H1 (cell line): ENCODE measurements at regions not wholly inside any gene's neighbourhood (a gene's known extent, or its start where the extent isn't known, plus 50 kb on each side); places are given as distances from the start of the nearest gene placed in this dataset.

Source experiments
- CHD7 ChIP-seq: fragments of 300-600 bp; sonication (generic); IDR thresholded peaks from 2 replicates; pipeline ENCODE4 v1.7.1; 2012; ENCODE audit warnings: low read length, moderate library complexity, mild to moderate bottlenecking, inconsistent platforms; ENCODE audit not compliant: insufficient replicate concordance
- CTCF ChIP-seq, 3 experiments: IDR thresholded peaks; 1 replicate in 2 of 3; 2 replicates in 1 of 3; pipeline versions ENCODE4 v1.5.1 to v1.6.1; 2011; ENCODE audit warnings: low read length in 3 of 3, mild to moderate bottlenecking in 3 of 3, inconsistent platforms in 2 of 3, low read depth in 1 of 3, moderate library complexity in 1 of 3; ENCODE audit not compliant: insufficient read depth in 1 of 3; ENCODE audit errors: control extremely low read depth in 1 of 3
- JUN ChIP-seq: IDR thresholded peaks from 2 replicates; pipeline ENCODE4 v1.6.1; 2011; ENCODE audit warnings: low read depth, mild to moderate bottlenecking, improper control_type of control experiment, low read length
- NANOG ChIP-seq: IDR thresholded peaks from 2 replicates; pipeline ENCODE4 v1.6.1; 2011; ENCODE audit warnings: low read length, low read depth, mild to moderate bottlenecking, inconsistent platforms; ENCODE audit not compliant: insufficient read depth, poor library complexity, severe bottlenecking
- RBBP5 ChIP-seq: IDR thresholded peaks from 2 replicates; pipeline ENCODE4 v1.7.1; 2012; ENCODE audit warnings: low read depth, mild to moderate bottlenecking, inconsistent platforms, low read length, moderate library complexity, borderline replicate concordance
- SIRT6 ChIP-seq: IDR thresholded peaks from one replicate; pipeline ENCODE4 v1.7.1; 2012; ENCODE audit warnings: low read length, inconsistent platforms
- SIX5 ChIP-seq: IDR thresholded peaks from 2 replicates; pipeline ENCODE4 v1.6.1; 2011; ENCODE audit warnings: mild to moderate bottlenecking, low read depth, low read length
- TCF12 ChIP-seq: IDR thresholded peaks from 2 replicates; pipeline ENCODE4 v1.6.1; 2011; ENCODE audit warnings: low read depth, mild to moderate bottlenecking, low read length
- YY1 ChIP-seq: IDR thresholded peaks from 2 replicates; pipeline ENCODE4 v1.6.1; 2011; ENCODE audit warnings: low read depth, mild to moderate bottlenecking, low read length

GRCh38 chr7:89559596-89559995 lies 594.7 kb upstream of the STEAP1 start (continued):
- no peak for TF ChIP-seq CHD7
- TF ChIP-seq JUN = no peak
- TF ChIP-seq TCF12 = no peak
- no peak for TF ChIP-seq RBBP5
- no peak for TF ChIP-seq CTCF (IDR thresholded peaks at IDR 0.05; ENCODE audit: control extremely low read depth in 1 of 3, insufficient read depth in 1 of 3, low read depth in 1 of 3, low read length in 3 of 3)
- TF ChIP-seq NANOG = no peak
- TF ChIP-seq SIRT6 = no peak
- no peak for TF ChIP-seq SIX5
- TF ChIP-seq YY1 = no peak
